ENCODE measurements at regions not wholly inside any gene's neighbourhood (a gene's known extent, or its start where the extent isn't known, plus 50 kb on each side); places are given as distances from the start of the nearest gene placed in this dataset.

- TF ChIP-seq, protein P1, sequence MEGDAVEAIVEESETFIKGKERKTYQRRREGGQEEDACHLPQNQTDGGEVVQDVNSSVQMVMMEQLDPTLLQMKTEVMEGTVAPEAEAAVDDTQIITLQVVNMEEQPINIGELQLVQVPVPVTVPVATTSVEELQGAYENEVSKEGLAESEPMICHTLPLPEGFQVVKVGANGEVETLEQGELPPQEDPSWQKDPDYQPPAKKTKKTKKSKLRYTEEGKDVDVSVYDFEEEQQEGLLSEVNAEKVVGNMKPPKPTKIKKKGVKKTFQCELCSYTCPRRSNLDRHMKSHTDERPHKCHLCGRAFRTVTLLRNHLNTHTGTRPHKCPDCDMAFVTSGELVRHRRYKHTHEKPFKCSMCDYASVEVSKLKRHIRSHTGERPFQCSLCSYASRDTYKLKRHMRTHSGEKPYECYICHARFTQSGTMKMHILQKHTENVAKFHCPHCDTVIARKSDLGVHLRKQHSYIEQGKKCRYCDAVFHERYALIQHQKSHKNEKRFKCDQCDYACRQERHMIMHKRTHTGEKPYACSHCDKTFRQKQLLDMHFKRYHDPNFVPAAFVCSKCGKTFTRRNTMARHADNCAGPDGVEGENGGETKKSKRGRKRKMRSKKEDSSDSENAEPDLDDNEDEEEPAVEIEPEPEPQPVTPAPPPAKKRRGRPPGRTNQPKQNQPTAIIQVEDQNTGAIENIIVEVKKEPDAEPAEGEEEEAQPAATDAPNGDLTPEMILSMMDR (IDR thresholded peaks at IDR 0.05) = no peak
- TF ChIP-seq POLR2A (IDR thresholded peaks at IDR 0.05) = no peak
Measured at GRCh38 chr9:115923410-115923809, 230.2 kb upstream of the PAPPA start.
